ENCODE measurements at regions not wholly inside any gene's neighbourhood (a gene's known extent, or its start where the extent isn't known, plus 50 kb on each side); places are given as distances from the start of the nearest gene placed in this dataset.

- TF ChIP-seq TAF1 (IDR thresholded peaks at IDR 0.05; ENCODE audit: borderline replicate concordance, insufficient read depth, low read length), result no peak
- TF ChIP-seq SIN3A (IDR thresholded peaks at IDR 0.05; ENCODE audit: borderline replicate concordance, insufficient read depth, low read length), result no peak
Measured at GRCh38 chr2:117702098-117702497, 112.4 kb upstream of the DDX18 start.

Measured in PFSK-1 (cell line).